Loucy (cell line): ENCODE measurements at regions not wholly inside any gene's neighbourhood (a gene's known extent, or its start where the extent isn't known, plus 50 kb on each side); places are given as distances from the start of the nearest gene placed in this dataset.

Source experiments
- H2AFZ ChIP-seq: fragments of 200-600 bp; sonication (generic); 2 replicates; pipeline ENCODE4 v1.6.0; 2016; ENCODE audit warnings: antibody characterized with exemption, mild to moderate bottlenecking, low read length, moderate library complexity
- H3F3A ChIP-seq: fragments of 200-600 bp; 2 replicates; pipeline ENCODE4 v1.6.0; 2016; ENCODE audit warnings: antibody characterized with exemption, low read depth, mild to moderate bottlenecking
- H3K27me3 ChIP-seq: fragments of 200-600 bp; sonication (generic); 2 replicates; pipeline ENCODE4 v1.6.1; 2014; ENCODE audit warnings: low read length, mild to moderate bottlenecking; ENCODE audit not compliant: insufficient read depth, poor library complexity, severe bottlenecking
- H3K36me3 ChIP-seq: fragments of 200-600 bp; sonication (generic); 2 replicates; pipeline ENCODE4 v1.6.1; 2016; ENCODE audit warnings: low read length; ENCODE audit not compliant: insufficient read depth
- H3K4me1 ChIP-seq: fragments of 200-600 bp; sonication (generic); 2 replicates; pipeline ENCODE4 v1.5.1; 2014; ENCODE audit warnings: low read length, mild to moderate bottlenecking; ENCODE audit not compliant: insufficient read depth, poor library complexity, severe bottlenecking
- H3K4me2 ChIP-seq: fragments of 200-600 bp; sonication (generic); 2 replicates; pipeline ENCODE4 v1.6.0; 2014; ENCODE audit warnings: antibody characterized with exemption, low read length, low read depth, mild to moderate bottlenecking; ENCODE audit not compliant: poor library complexity, severe bottlenecking
- H3K4me3 ChIP-seq: fragments of 200-600 bp; sonication (generic); 2 replicates; pipeline ENCODE4 v1.5.1; 2014; ENCODE audit warnings: low read length, mild to moderate bottlenecking, mixed read lengths; ENCODE audit not compliant: poor library complexity, severe bottlenecking
- H3K79me2 ChIP-seq: fragments of 200-600 bp; sonication (generic); 2 replicates; pipeline ENCODE4 v1.6.1; 2014; ENCODE audit warnings: low read length; ENCODE audit not compliant: insufficient read depth
- H3K9ac ChIP-seq: fragments of 200-600 bp; sonication (generic); 2 replicates; pipeline ENCODE4 v1.6.0; 2014; ENCODE audit warnings: mild to moderate bottlenecking, low read depth, low read length, moderate library complexity; ENCODE audit not compliant: poor library complexity, severe bottlenecking
- H3K9me2 ChIP-seq: fragments of 200-600 bp; sonication (generic); replicated peaks from 2 replicates; pipeline ENCODE4 v1.6.1; 2016; ENCODE audit warnings: low read depth, low read length, mixed read lengths
- H3K9me3 ChIP-seq: fragments of 200-600 bp; sonication (generic); 2 replicates; pipeline ENCODE4 v1.6.1; 2014; ENCODE audit warnings: mild to moderate bottlenecking, antibody characterized with exemption, low read length, low read depth; ENCODE audit not compliant: insufficient read depth
- H4K20me1 ChIP-seq: fragments of 200-600 bp; sonication (generic); 2 replicates; pipeline ENCODE4 v1.6.0; 2014; ENCODE audit warnings: antibody characterized with exemption, low read length, mild to moderate bottlenecking; ENCODE audit not compliant: insufficient read depth, poor library complexity, severe bottlenecking
- EZH2phosphoT487 ChIP-seq: fragments of 200-600 bp; IDR thresholded peaks from 2 replicates; pipeline ENCODE4 v1.6.1; 2018; ENCODE audit warnings: antibody characterized with exemption, mild to moderate bottlenecking, moderate library complexity, borderline replicate concordance
- TF ChIP-seq, protein P1 (sequence below): fragments of 200-600 bp; sonication (generic); conservative IDR thresholded peaks from 2 replicates; pipeline ENCODE4 v1.5.1; 2014; ENCODE audit warnings: mild to moderate bottlenecking, antibody characterized with exemption, low read length

- no peaks in the 10 kb centered on the region for H3K36me3 ChIP-seq
- no peaks in the 10 kb centered on the region for H3K79me2 ChIP-seq
- H3K27me3 ChIP-seq = no peaks in the 10 kb centered on the region
- TF ChIP-seq EZH2phosphoT487 = no peak
- TF ChIP-seq, protein P1, sequence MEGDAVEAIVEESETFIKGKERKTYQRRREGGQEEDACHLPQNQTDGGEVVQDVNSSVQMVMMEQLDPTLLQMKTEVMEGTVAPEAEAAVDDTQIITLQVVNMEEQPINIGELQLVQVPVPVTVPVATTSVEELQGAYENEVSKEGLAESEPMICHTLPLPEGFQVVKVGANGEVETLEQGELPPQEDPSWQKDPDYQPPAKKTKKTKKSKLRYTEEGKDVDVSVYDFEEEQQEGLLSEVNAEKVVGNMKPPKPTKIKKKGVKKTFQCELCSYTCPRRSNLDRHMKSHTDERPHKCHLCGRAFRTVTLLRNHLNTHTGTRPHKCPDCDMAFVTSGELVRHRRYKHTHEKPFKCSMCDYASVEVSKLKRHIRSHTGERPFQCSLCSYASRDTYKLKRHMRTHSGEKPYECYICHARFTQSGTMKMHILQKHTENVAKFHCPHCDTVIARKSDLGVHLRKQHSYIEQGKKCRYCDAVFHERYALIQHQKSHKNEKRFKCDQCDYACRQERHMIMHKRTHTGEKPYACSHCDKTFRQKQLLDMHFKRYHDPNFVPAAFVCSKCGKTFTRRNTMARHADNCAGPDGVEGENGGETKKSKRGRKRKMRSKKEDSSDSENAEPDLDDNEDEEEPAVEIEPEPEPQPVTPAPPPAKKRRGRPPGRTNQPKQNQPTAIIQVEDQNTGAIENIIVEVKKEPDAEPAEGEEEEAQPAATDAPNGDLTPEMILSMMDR = no peak
- no peaks in the 10 kb centered on the region for H4K20me1 ChIP-seq
- H3K9me2 ChIP-seq = no peaks in the 10 kb centered on the region
- H3K9ac ChIP-seq = no peak overlapping the region
- H3K4me2 ChIP-seq = no peak overlapping the region
- no peaks in the 10 kb centered on the region for H3F3A ChIP-seq
- no peaks in the 10 kb centered on the region for H3K9me3 ChIP-seq
- no peaks in the 10 kb centered on the region for H3K4me1 ChIP-seq
- no peak overlapping the region for H3K4me3 ChIP-seq
- H2AFZ ChIP-seq = no peak overlapping the region
Measured at GRCh38 chr4:13162886-13163285, 321.3 kb downstream of the RAB28 start.

- Histone ChIP-seq H3K79me2 (no peaks in the 10 kb centered on the region), H3K9me3 (no peaks in the 10 kb centered on the region), H3K4me1 (no peaks in the 10 kb centered on the region), H3K27me3 (no peaks in the 10 kb centered on the region), H3K9me2 (no peaks in the 10 kb centered on the region), H2AFZ (no peak overlapping the region), H3K36me3 (no peaks in the 10 kb centered on the region), H3K4me3 (no peak overlapping the region), H3K4me2 (no peak overlapping the region), H3K9ac (no peak overlapping the region), H3F3A (no peaks in the 10 kb centered on the region), H4K20me1 (no peaks in the 10 kb centered on the region)
- TF ChIP-seq, protein P1 = no peak
- no peak for TF ChIP-seq EZH2phosphoT487
Measured at GRCh38 chr4:13160920-13161319, 323.2 kb downstream of the RAB28 start.

GRCh38 chr4:13159041-13159620 lies 325.0 kb downstream of the RAB28 start:
- no peaks in the 10 kb centered on the region for H3K79me2 ChIP-seq
- H2AFZ ChIP-seq = no peak overlapping the region
- no peak overlapping the region for H3K4me2 ChIP-seq
- no peak overlapping the region for H3K9ac ChIP-seq
- H3K4me1 ChIP-seq = no peaks in the 10 kb centered on the region
- H3F3A ChIP-seq = no peaks in the 10 kb centered on the region
- no peaks in the 10 kb centered on the region for H3K27me3 ChIP-seq
- no peaks in the 10 kb centered on the region for H4K20me1 ChIP-seq
- no peaks in the 10 kb centered on the region for H3K36me3 ChIP-seq
- no peaks in the 10 kb centered on the region for H3K9me2 ChIP-seq
- H3K4me3 ChIP-seq = no peak overlapping the region
- TF ChIP-seq, protein P1 = no peak
- no peak for TF ChIP-seq EZH2phosphoT487
- H3K9me3 ChIP-seq = no peaks in the 10 kb centered on the region
